Large intestine (tissue), 3 donors: ENCODE measurements at regions not wholly inside any gene's neighbourhood (a gene's known extent, or its start where the extent isn't known, plus 50 kb on each side); places are given as distances from the start of the nearest gene placed in this dataset.

Experiments
- DNase-seq, 2 donors: peaks; one replicate each; pipeline versions ENCODE4 v3.0.0 to v3.0.0-alpha.2; 2013
- H3K27ac ChIP-seq: one replicate; pipeline ENCODE4 v1.5.1; 2013; ENCODE audit warnings: low read length
- H3K27me3 ChIP-seq: 2 replicates; pipeline ENCODE4 v1.6.1; 2013; ENCODE audit warnings: low read length; ENCODE audit not compliant: control insufficient read depth, insufficient read depth
- H3K36me3 ChIP-seq: 2 replicates; pipeline ENCODE4 v1.6.1; 2013; ENCODE audit warnings: low read length; ENCODE audit not compliant: control insufficient read depth, insufficient read depth
- H3K4me1 ChIP-seq: one replicate; pipeline ENCODE4 v1.6.1; 2013; ENCODE audit warnings: low read length; ENCODE audit not compliant: control insufficient read depth, insufficient read depth
- H3K4me3 ChIP-seq: one replicate; pipeline ENCODE4 v1.5.1; 2013; ENCODE audit warnings: low read length
- H3K9me3 ChIP-seq: one replicate; pipeline ENCODE4 v1.6.1; 2013; ENCODE audit warnings: mild to moderate bottlenecking, low read depth, low read length, moderate library complexity; ENCODE audit not compliant: control insufficient read depth
- WGBS: methylation state at CpG from one replicate; pipeline ENCODE4 v1.1.5; 2013; ENCODE audit warnings: low lambda C conversion rate; ENCODE audit not compliant: insufficient coverage; 5-methylcytosine and 5-hydroxymethylcytosine counted together

GRCh38 chr13:59203855-59204254 lies 959.9 kb downstream of the DIAPH3 start:
- H3K36me3 ChIP-seq: no peaks in the 10 kb centered on the region
- WGBS: 60% methylated on average over 3 of the region's 6 CpGs
- no peak for DNase-seq

GRCh38 chr13:59205501-59205900 lies 958.2 kb downstream of the DIAPH3 start:
- WGBS: 56% methylated on average over 1 of the region's 5 CpGs

More at GRCh38 chr13:59203855-59204254, 959.9 kb downstream of the DIAPH3 start:
- Histone ChIP-seq H3K4me3 (no peak overlapping the region), H3K9me3 (no peaks in the 10 kb centered on the region), H3K4me1 (no peaks in the 10 kb centered on the region), H3K27ac (no peak overlapping the region), H3K27me3 (no peaks in the 10 kb centered on the region)

DNA sequence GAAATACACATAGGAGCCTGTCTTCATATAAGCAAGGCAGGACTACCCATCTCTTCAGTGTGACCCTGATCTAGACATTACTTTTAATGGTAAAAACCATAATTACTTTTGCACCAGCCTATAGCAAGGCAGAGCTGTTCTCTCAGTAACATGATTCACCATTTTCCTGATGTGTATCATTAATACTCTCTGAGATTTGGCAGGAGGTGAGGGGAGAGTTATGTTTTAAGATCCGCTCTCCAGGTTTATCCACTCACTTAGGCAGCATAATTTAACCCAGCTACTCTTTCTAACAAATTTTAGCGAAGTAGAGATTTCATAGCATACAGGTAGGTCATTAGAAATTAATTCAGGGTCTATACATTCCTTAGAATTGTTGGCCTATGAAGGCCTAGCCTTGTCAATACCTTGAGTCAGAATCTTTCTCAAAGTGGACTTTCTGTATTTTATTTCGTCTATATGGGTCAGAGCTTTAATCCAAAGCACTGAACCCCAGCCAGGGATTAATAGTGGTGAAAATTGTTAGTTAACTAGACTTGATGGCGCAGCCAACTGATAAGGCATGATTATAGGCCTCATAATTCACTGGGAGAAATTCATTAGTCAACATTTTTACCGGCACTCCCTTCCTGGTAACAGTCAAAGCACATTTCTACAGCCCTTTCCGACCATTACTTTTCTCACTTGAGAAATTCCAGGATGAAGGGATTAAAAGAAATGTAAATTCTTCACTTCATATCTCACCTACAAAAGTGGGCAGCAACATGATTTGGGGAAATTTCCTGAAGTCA lies 955.1 kb downstream of the DIAPH3 start:
- H3K27me3 ChIP-seq: no peaks in the 10 kb centered on the region
- DNase-seq: peak; percentile 35 to 71
- no peak overlapping the region for H3K27ac ChIP-seq
- H3K4me1 ChIP-seq: no peaks in the 10 kb centered on the region
- no peak overlapping the region for H3K4me3 ChIP-seq
- no peaks in the 10 kb centered on the region for H3K36me3 ChIP-seq
- WGBS: 37% methylated on average over 4 of the region's 6 CpGs
- no peaks in the 10 kb centered on the region for H3K9me3 ChIP-seq

More at GRCh38 chr13:59205501-59205900, 958.2 kb downstream of the DIAPH3 start:
- no peak overlapping the region for H3K4me3 ChIP-seq
- no peaks in the 10 kb centered on the region for H3K9me3 ChIP-seq
- DNase-seq: no peak
- no peak overlapping the region for H3K27ac ChIP-seq
- no peaks in the 10 kb centered on the region for H3K36me3 ChIP-seq
- no peaks in the 10 kb centered on the region for H3K27me3 ChIP-seq
- no peaks in the 10 kb centered on the region for H3K4me1 ChIP-seq

GRCh38 chr13:59210543-59210942 lies 953.2 kb downstream of the DIAPH3 start:
- H3K9me3 ChIP-seq: no peaks in the 10 kb centered on the region
- peak in 1 of 2 donors; percentile 26 for DNase-seq
- H3K4me1 ChIP-seq: no peaks in the 10 kb centered on the region
- H3K36me3 ChIP-seq: no peaks in the 10 kb centered on the region
- peak overlapping the region; percentile 27 for H3K27ac ChIP-seq
- WGBS: 83% methylated on average over 1 of the region's 1 CpG
- no peaks in the 10 kb centered on the region for H3K27me3 ChIP-seq
- no peak overlapping the region for H3K4me3 ChIP-seq

DNA sequence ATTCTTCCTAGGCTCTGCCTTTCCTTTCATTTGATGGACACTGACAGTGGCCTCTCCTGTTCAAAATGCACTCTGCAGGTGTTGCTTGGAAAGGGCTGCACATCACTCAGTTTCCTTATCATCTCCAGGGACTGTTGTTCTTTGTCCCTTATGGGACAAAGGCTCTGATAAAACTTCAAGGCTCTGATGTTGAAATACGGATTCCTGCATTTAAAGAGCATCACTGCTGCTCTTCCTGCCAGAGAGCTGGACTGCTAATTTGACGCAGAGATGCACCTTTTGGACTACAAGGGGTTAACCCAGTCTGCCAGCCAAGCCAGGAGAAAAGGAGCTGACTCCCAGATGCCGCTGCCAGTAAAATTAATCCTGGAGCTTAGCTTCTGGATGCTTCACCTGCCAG lies 952.1 kb downstream of the DIAPH3 start:
- H3K4me3 ChIP-seq: no peak overlapping the region
- no CpG with 5 or more reads among the region's 3 CpGs for WGBS

GRCh38 chr13:59229401-59229800 lies 934.3 kb downstream of the DIAPH3 start:
- Histone ChIP-seq H3K4me1 (no peaks in the 10 kb centered on the region), H3K9me3 (peaks cover 2% of the 10 kb centered on the region), H3K36me3 (no peaks in the 10 kb centered on the region), H3K27ac (no peak overlapping the region), H3K27me3 (no peaks in the 10 kb centered on the region), H3K4me3 (no peak overlapping the region)
- no CpG with 5 or more reads among the region's 3 CpGs for WGBS
- DNase-seq: no peak

More for the DNA sequence above, 952.1 kb downstream of the DIAPH3 start:
- H3K27me3 ChIP-seq: no peaks in the 10 kb centered on the region
- H3K27ac ChIP-seq: no peak overlapping the region
- DNase-seq: peak; percentile 22 to 38
- no peaks in the 10 kb centered on the region for H3K4me1 ChIP-seq
- no peaks in the 10 kb centered on the region for H3K36me3 ChIP-seq
- no peaks in the 10 kb centered on the region for H3K9me3 ChIP-seq

DNA sequence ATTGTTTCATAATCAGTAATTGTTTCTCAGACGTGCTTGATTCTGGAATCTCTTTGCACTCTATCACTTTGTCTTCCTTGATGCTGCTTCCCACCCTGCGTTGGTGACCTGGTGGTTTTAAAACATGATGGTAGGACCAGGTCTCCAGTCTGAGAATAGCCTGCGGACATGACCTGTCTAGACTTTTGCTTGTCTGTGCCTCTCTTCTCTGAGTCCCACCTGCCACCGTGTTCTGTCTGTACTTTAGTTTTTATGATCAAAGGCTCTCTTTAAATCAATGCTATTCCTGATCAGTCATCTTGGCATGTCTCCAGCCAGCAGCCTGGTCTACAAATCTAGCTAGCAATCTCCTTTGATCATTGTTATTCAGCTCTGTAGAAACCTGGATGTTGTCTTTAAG lies 933.9 kb downstream of the DIAPH3 start:
- Histone ChIP-seq H3K9me3 (peaks cover 2% of the 10 kb centered on the region), H3K4me3 (no peak overlapping the region), H3K36me3 (no peaks in the 10 kb centered on the region), H3K4me1 (no peaks in the 10 kb centered on the region), H3K27ac (no peak overlapping the region), H3K27me3 (no peaks in the 10 kb centered on the region)
- no peak for DNase-seq
- 71% methylated on average over 1 of the region's 4 CpGs for WGBS

- H3K4me3 ChIP-seq: no peak overlapping the region
- H3K36me3 ChIP-seq: no peaks in the 10 kb centered on the region
- H3K27ac ChIP-seq: no peak overlapping the region
- H3K9me3 ChIP-seq: peaks cover 2% of the 10 kb centered on the region
- no peaks in the 10 kb centered on the region for H3K4me1 ChIP-seq
- 86% methylated on average over 1 of the region's 2 CpGs for WGBS
- DNase-seq: no peak
- no peaks in the 10 kb centered on the region for H3K27me3 ChIP-seq
Measured at GRCh38 chr13:59230484-59231264, 933.1 kb downstream of the DIAPH3 start.

DNA sequence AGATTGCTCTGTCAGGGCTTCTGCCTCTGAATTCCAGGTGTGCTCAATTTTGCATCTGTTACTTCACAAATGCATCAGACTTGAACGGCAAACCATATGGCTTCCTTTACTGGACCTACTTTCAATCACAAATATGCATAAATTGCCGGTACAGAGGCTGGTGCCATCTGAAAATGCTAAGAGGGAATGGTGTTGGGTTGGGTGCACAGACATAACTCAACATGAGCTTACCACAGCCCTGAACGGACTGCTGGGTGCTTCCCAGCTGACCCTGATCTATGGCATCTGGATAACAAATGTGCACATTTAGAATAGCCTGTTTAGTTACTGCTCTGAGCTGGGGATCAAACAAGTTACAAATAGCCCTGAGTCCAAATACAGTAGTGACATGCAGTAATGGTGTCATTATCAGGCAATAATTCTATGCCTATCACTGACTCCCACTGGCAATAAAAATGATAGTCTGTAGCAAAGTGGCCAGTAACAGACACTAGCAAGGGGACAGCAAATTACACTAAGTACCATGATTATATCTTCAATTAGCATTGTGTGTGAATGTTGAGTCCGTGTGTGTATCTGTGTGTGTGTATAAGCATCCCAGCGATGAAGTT lies 927.3 kb downstream of the DIAPH3 start:
- no peaks in the 10 kb centered on the region for H3K27me3 ChIP-seq
- no peak for DNase-seq
- H3K9me3 ChIP-seq: peaks cover 2% of the 10 kb centered on the region
- H3K4me3 ChIP-seq: no peak overlapping the region
- no peaks in the 10 kb centered on the region for H3K36me3 ChIP-seq
- 100% methylated on average over 1 of the region's 5 CpGs for WGBS
- H3K27ac ChIP-seq: no peak overlapping the region
- no peaks in the 10 kb centered on the region for H3K4me1 ChIP-seq

- no peak overlapping the region for H3K4me3 ChIP-seq
- no peak for DNase-seq
- WGBS: no CpG with 5 or more reads among the region's 1 CpG
- no peaks in the 10 kb centered on the region for H3K4me1 ChIP-seq
- no peaks in the 10 kb centered on the region for H3K27me3 ChIP-seq
- no peaks in the 10 kb centered on the region for H3K36me3 ChIP-seq
- H3K9me3 ChIP-seq: peaks cover 2% of the 10 kb centered on the region
- no peak overlapping the region for H3K27ac ChIP-seq
Measured at GRCh38 chr13:59236944-59237343, 926.8 kb downstream of the DIAPH3 start.
